Naive thymus-derived CD4-positive, alpha-beta T cell (primary cell): ENCODE measurements at regions not wholly inside any gene's neighbourhood (a gene's known extent, or its start where the extent isn't known, plus 50 kb on each side); places are given as distances from the start of the nearest gene placed in this dataset.
"Not testable (repeated sequence)": the region's sequence is repeated elsewhere in the genome, so short reads cannot be mapped to it uniquely, and the experiment has no call there.

Experiments used
- ATAC-seq: fragments of 150-1000 bp; cut with Tn5 transposase; 2 replicates; pipeline ENCODE4 v1.10.0; 2021; ENCODE audit warnings: mild to moderate bottlenecking, moderate library complexity
- CTCF ChIA-PET: fragments of 350-600 bp; sonication (Branson Sonifier 250); formaldehyde crosslinking; loops from one replicate; lab custom pipeline; 2021; ENCODE audit warnings: antibody characterized with exemption; lab: Charles Lee
- POLR2A ChIA-PET: fragments of 350-600 bp; sonication (Branson Sonifier 250); formaldehyde crosslinking; loops from one replicate; lab custom pipeline; 2021; ENCODE audit warnings: antibody characterized with exemption, inconsistent platforms; lab: Charles Lee
- DNase-seq, 9 donors: peaks; one replicate each; pipeline versions ENCODE4 v3.0.0 to v3.0.0-alpha.2; 2020 to 2022; ENCODE audit warnings: mixed read lengths in 1 of 9
- H3K27ac ChIP-seq: one replicate; pipeline ENCODE4 v1.7.0; 2013; ENCODE audit warnings: mild to moderate bottlenecking, low read depth, low read length, moderate library complexity
- H3K27me3 ChIP-seq, 2 donors: one replicate each; pipeline ENCODE4 v1.7.0; 2013; ENCODE audit warnings: low read length in 2 of 2, mild to moderate bottlenecking in 2 of 2, moderate library complexity in 2 of 2; ENCODE audit not compliant: control insufficient read depth in 2 of 2, insufficient read depth in 2 of 2
- H3K36me3 ChIP-seq, 3 experiments: 1 replicate in 2 of 3; 2 replicates in 1 of 3; pipeline ENCODE4 v1.7.0; 2013; ENCODE audit warnings: low read length in 3 of 3, mild to moderate bottlenecking in 3 of 3, moderate library complexity in 1 of 3; ENCODE audit not compliant: insufficient read depth in 3 of 3, control insufficient read depth in 2 of 3
- H3K4me1 ChIP-seq, 2 donors: one replicate each; pipeline ENCODE4 v1.7.0; 2013; ENCODE audit warnings: low read length in 2 of 2, mild to moderate bottlenecking in 2 of 2, moderate library complexity in 1 of 2; ENCODE audit not compliant: control insufficient read depth in 2 of 2, insufficient read depth in 2 of 2
- H3K4me3 ChIP-seq: 2 replicates; pipeline ENCODE4 v1.7.0; 2013; ENCODE audit warnings: mild to moderate bottlenecking, low read length
- H3K9me3 ChIP-seq, 3 experiments: 1 replicate in 2 of 3; 2 replicates in 1 of 3; pipeline ENCODE4 v1.7.0; 2013; ENCODE audit warnings: low read length in 3 of 3; ENCODE audit not compliant: control insufficient read depth in 2 of 3
- H3K27ac Mint-ChIP-seq, 9 donors: one replicate each; pipeline ENCODE4 v1.8.0; 2020 to 2022; ENCODE audit warnings: mixed read lengths in 9 of 9, mild to moderate bottlenecking in 8 of 9, moderate library complexity in 5 of 9, inconsistent platforms in 2 of 9
- H3K27me3 Mint-ChIP-seq, 5 donors: one replicate each; pipeline ENCODE4 v1.8.0; 2021 to 2022; ENCODE audit warnings: mixed read lengths in 5 of 5, mild to moderate bottlenecking in 1 of 5
- H3K36me3 Mint-ChIP-seq, 5 donors: one replicate each; pipeline ENCODE4 v1.8.0; 2020 to 2022; ENCODE audit warnings: mixed read lengths in 5 of 5, mild to moderate bottlenecking in 3 of 5, inconsistent platforms in 1 of 5
- H3K4me1 Mint-ChIP-seq, 7 donors: one replicate each; pipeline ENCODE4 v1.8.0; 2020 to 2022; ENCODE audit warnings: mixed read lengths in 7 of 7, mild to moderate bottlenecking in 3 of 7, inconsistent platforms in 1 of 7
- H3K4me3 Mint-ChIP-seq, 10 donors: one replicate each; pipeline ENCODE4 v1.8.0; 2020 to 2022; ENCODE audit warnings: mild to moderate bottlenecking in 10 of 10, mixed read lengths in 10 of 10, moderate library complexity in 6 of 10, inconsistent platforms in 2 of 10
- H3K9me3 Mint-ChIP-seq, 11 donors: one replicate each; pipeline ENCODE4 v1.8.0; 2020 to 2022; ENCODE audit warnings: mixed read lengths in 11 of 11, mild to moderate bottlenecking in 4 of 11, inconsistent platforms in 1 of 11, moderate library complexity in 1 of 11
- intact Hi-C, 2 donors: fragments of 100-400 bp; cut with micrococcal nuclease; formaldehyde crosslinking; loops; one replicate each; pipeline ENCODE4 v1.15.1; 2023

- ChIA-PET CTCF (no interaction called here), POLR2A (no interaction called here)
- H3K36me3 ChIP-seq = no peaks in the 10 kb centered on the region
- intact Hi-C loops = no loop called here
- DNase-seq (no peak), ATAC-seq (no peak)
- no peak overlapping the region for H3K27ac ChIP-seq
- H3K27me3 ChIP-seq = no peaks in the 10 kb centered on the region
- no peaks in the 10 kb centered on the region for H3K36me3 Mint-ChIP-seq
- H3K4me3 ChIP-seq = no peak overlapping the region
- peaks cover 0 to 2% (median 0%) of the 10 kb centered on the region in 7 donors for H3K4me1 Mint-ChIP-seq
- peaks cover 0 to 18% (median 0%) of the 10 kb centered on the region in 5 donors for H3K27me3 Mint-ChIP-seq
- no peaks in the 10 kb centered on the region for H3K9me3 Mint-ChIP-seq
- H3K4me3 Mint-ChIP-seq = no peak overlapping the region
- no peaks in the 10 kb centered on the region for H3K4me1 ChIP-seq
- H3K27ac Mint-ChIP-seq = no peak overlapping the region
- H3K9me3 ChIP-seq = no peaks in the 10 kb centered on the region
Measured at GRCh38 chr7:36054637-36055036, 98.4 kb upstream of the EEPD1 start.

- Mint-ChIP-seq H3K4me3 (no peak overlapping the region), H3K27me3 (peaks cover 0 to 21% (median 0%) of the 10 kb centered on the region in 5 donors), H3K9me3 (no peaks in the 10 kb centered on the region), H3K4me1 (peaks cover 0 to 2% (median 0%) of the 10 kb centered on the region in 7 donors), H3K27ac (no peak overlapping the region), H3K36me3 (no peaks in the 10 kb centered on the region)
- Histone ChIP-seq H3K4me3 (no peak overlapping the region), H3K27ac (no peak overlapping the region), H3K27me3 (no peaks in the 10 kb centered on the region), H3K9me3 (no peaks in the 10 kb centered on the region), H3K4me1 (no peaks in the 10 kb centered on the region), H3K36me3 (no peaks in the 10 kb centered on the region)
- no peak for DNase-seq
- ChIA-PET CTCF (no interaction called here), POLR2A (no interaction called here)
- intact Hi-C loops = no loop called here
- ATAC-seq = no peak
Measured at GRCh38 chr7:36055207-36055606, 97.8 kb upstream of the EEPD1 start.

GRCh38 chr7:36057323-36057722 is 95.7 kb upstream of the EEPD1 start:
- H3K27ac ChIP-seq = no peak overlapping the region
- ChIA-PET POLR2A (no interaction called here), CTCF (no interaction called here)
- Mint-ChIP-seq H3K27ac (no peak overlapping the region), H3K4me1 (peaks cover 0 to 2% (median 0%) of the 10 kb centered on the region in 7 donors), H3K4me3 (no peak overlapping the region), H3K36me3 (no peaks in the 10 kb centered on the region), H3K9me3 (no peaks in the 10 kb centered on the region), H3K27me3 (peaks cover 0 to 17% (median 0%) of the 10 kb centered on the region in 5 donors)
- no peak for ATAC-seq
- H3K27me3 ChIP-seq = no peaks in the 10 kb centered on the region
- no peak overlapping the region for H3K4me3 ChIP-seq
- no peak for DNase-seq
- intact Hi-C loops = no loop called here
- H3K9me3 ChIP-seq = no peaks in the 10 kb centered on the region
- H3K4me1 ChIP-seq = no peaks in the 10 kb centered on the region
- H3K36me3 ChIP-seq = no peaks in the 10 kb centered on the region

GRCh38 chr7:36058020-36058592 is 94.9 kb upstream of the EEPD1 start:
- Histone ChIP-seq H3K27ac (no peak overlapping the region), H3K9me3 (no peaks in the 10 kb centered on the region), H3K4me3 (no peak overlapping the region), H3K4me1 (no peaks in the 10 kb centered on the region), H3K36me3 (no peaks in the 10 kb centered on the region), H3K27me3 (no peaks in the 10 kb centered on the region)
- DNase-seq (no peak), ATAC-seq (no peak)
- Mint-ChIP-seq H3K9me3 (no peaks in the 10 kb centered on the region), H3K4me3 (no peak overlapping the region), H3K4me1 (peaks cover 0 to 2% (median 0%) of the 10 kb centered on the region in 7 donors), H3K27ac (no peak overlapping the region), H3K27me3 (peaks cover 0 to 17% (median 0%) of the 10 kb centered on the region in 5 donors), H3K36me3 (no peaks in the 10 kb centered on the region)
- intact Hi-C loops = no loop called here
- ChIA-PET POLR2A (no interaction called here), CTCF (no interaction called here)

GRCh38 chr7:36060388-36060787 is 92.7 kb upstream of the EEPD1 start:
- intact Hi-C loops = not testable (repeated sequence)

GRCh38 chr7:36062154-36062815 is 90.8 kb upstream of the EEPD1 start:
- no peak for DNase-seq
- peaks cover 0 to 2% (median 0%) of the 10 kb centered on the region in 7 donors for H3K4me1 Mint-ChIP-seq
- no peaks in the 10 kb centered on the region for H3K36me3 Mint-ChIP-seq
- no peak overlapping the region for H3K4me3 Mint-ChIP-seq
- Histone ChIP-seq H3K9me3 (no peaks in the 10 kb centered on the region), H3K4me1 (no peaks in the 10 kb centered on the region), H3K4me3 (no peak overlapping the region), H3K27ac (no peak overlapping the region), H3K27me3 (no peaks in the 10 kb centered on the region), H3K36me3 (no peaks in the 10 kb centered on the region)
- CTCF ChIA-PET = no interaction called here
- intact Hi-C loops = no loop called here
- POLR2A ChIA-PET = no interaction called here
- H3K27me3 Mint-ChIP-seq = peaks cover 0 to 17% (median 1%) of the 10 kb centered on the region in 5 donors
- no peak for ATAC-seq
- no peak overlapping the region for H3K27ac Mint-ChIP-seq
- no peaks in the 10 kb centered on the region for H3K9me3 Mint-ChIP-seq

More at GRCh38 chr7:36060388-36060787, 92.7 kb upstream of the EEPD1 start:
- H3K36me3 ChIP-seq, H3K4me3 Mint-ChIP-seq, H3K4me3 ChIP-seq, H3K4me1 ChIP-seq, H3K9me3 ChIP-seq, ATAC-seq, CTCF ChIA-PET, H3K36me3 Mint-ChIP-seq, H3K4me1 Mint-ChIP-seq, H3K9me3 Mint-ChIP-seq, H3K27ac ChIP-seq, H3K27me3 ChIP-seq, H3K27ac Mint-ChIP-seq, DNase-seq: not testable (repeated sequence)
- POLR2A ChIA-PET = interaction anchor here (0.6 kb wide), 1 partner anchor 235 kb away, joined by 4 read pairs; no protein-coding TSS in a partner anchor
- H3K27me3 Mint-ChIP-seq = peaks cover 0 to 17% (median 0%) of the 10 kb centered on the region in 5 donors

- Mint-ChIP-seq H3K27ac (no peak overlapping the region), H3K36me3 (no peaks in the 10 kb centered on the region), H3K27me3 (peaks cover 0 to 6% (median 3%) of the 10 kb centered on the region in 5 donors), H3K4me1 (no peaks in the 10 kb centered on the region), H3K4me3 (no peak overlapping the region), H3K9me3 (no peaks in the 10 kb centered on the region)
- POLR2A ChIA-PET = no interaction called here
- Histone ChIP-seq H3K4me1 (no peaks in the 10 kb centered on the region), H3K9me3 (no peaks in the 10 kb centered on the region), H3K27ac (no peak overlapping the region), H3K4me3 (no peak overlapping the region), H3K36me3 (no peaks in the 10 kb centered on the region), H3K27me3 (no peaks in the 10 kb centered on the region)
- intact Hi-C loops = no loop called here
- ATAC-seq (no peak), DNase-seq (no peak)
- CTCF ChIA-PET = no interaction called here
Measured at GRCh38 chr7:36064676-36065075, 88.4 kb upstream of the EEPD1 start.
